ENCODE measurements at regions not wholly inside any gene's neighbourhood (a gene's known extent, or its start where the extent isn't known, plus 50 kb on each side); places are given as distances from the start of the nearest gene placed in this dataset.

DNA sequence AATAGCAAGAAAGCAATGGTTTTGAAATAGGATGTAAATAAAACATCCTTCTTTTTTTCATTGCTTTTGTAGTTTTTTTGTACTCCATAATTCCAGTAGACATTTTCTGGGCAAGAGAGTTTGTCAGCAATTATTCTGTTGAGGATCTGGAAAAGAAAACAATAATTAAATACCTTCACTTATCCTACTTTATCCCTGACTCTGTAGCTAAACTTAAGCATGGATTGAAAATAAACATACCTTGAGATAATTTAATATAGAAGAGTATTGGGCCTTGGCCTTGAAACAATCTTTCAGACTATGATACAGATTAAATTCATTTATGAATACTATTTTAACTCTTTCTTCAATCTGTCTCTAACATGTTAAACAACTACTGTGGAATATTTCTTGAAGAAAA is 321.2 kb downstream of the CHRM3 start (continued):
- TF ChIP-seq, protein P1, sequence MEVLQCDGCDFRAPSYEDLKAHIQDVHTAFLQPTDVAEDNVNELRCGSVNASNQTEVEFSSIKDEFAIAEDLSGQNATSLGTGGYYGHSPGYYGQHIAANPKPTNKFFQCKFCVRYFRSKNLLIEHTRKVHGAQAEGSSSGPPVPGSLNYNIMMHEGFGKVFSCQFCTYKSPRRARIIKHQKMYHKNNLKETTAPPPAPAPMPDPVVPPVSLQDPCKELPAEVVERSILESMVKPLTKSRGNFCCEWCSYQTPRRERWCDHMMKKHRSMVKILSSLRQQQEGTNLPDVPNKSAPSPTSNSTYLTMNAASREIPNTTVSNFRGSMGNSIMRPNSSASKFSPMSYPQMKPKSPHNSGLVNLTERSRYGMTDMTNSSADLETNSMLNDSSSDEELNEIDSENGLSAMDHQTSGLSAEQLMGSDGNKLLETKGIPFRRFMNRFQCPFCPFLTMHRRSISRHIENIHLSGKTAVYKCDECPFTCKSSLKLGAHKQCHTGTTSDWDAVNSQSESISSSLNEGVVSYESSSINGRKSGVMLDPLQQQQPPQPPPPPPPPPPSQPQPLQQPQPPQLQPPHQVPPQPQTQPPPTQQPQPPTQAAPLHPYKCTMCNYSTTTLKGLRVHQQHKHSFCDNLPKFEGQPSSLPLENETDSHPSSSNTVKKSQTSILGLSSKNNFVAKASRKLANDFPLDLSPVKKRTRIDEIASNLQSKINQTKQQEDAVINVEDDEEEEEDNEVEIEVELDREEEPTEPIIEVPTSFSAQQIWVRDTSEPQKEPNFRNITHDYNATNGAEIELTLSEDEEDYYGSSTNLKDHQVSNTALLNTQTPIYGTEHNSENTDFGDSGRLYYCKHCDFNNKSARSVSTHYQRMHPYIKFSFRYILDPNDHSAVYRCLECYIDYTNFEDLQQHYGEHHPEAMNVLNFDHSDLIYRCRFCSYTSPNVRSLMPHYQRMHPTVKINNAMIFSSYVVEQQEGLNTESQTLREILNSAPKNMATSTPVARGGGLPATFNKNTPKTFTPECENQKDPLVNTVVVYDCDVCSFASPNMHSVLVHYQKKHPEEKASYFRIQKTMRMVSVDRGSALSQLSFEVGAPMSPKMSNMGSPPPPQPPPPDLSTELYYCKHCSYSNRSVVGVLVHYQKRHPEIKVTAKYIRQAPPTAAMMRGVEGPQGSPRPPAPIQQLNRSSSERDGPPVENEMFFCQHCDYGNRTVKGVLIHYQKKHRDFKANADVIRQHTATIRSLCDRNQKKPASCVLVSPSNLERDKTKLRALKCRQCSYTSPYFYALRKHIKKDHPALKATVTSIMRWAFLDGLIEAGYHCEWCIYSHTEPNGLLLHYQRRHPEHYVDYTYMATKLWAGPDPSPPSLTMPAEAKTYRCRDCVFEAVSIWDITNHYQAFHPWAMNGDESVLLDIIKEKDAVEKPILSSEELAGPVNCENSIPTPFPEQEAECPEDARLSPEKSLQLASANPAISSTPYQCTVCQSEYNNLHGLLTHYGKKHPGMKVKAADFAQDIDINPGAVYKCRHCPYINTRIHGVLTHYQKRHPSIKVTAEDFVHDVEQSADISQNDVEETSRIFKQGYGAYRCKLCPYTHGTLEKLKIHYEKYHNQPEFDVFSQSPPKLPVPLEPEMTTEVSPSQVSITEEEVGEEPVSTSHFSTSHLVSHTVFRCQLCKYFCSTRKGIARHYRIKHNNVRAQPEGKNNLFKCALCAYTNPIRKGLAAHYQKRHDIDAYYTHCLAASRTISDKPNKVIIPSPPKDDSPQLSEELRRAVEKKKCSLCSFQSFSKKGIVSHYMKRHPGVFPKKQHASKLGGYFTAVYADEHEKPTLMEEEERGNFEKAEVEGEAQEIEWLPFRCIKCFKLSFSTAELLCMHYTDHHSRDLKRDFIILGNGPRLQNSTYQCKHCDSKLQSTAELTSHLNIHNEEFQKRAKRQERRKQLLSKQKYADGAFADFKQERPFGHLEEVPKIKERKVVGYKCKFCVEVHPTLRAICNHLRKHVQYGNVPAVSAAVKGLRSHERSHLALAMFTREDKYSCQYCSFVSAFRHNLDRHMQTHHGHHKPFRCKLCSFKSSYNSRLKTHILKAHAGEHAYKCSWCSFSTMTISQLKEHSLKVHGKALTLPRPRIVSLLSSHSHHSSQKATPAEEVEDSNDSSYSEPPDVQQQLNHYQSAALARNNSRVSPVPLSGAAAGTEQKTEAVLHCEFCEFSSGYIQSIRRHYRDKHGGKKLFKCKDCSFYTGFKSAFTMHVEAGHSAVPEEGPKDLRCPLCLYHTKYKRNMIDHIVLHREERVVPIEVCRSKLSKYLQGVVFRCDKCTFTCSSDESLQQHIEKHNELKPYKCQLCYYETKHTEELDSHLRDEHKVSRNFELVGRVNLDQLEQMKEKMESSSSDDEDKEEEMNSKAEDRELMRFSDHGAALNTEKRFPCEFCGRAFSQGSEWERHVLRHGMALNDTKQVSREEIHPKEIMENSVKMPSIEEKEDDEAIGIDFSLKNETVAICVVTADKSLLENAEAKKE (CRISPR knock-in tag; IDR thresholded peaks at IDR 0.05): no peak
- TF ChIP-seq CTCF (conservative IDR thresholded peaks at IDR 0.05; ENCODE audit: low read depth in 2 of 2): no peak
- TF ChIP-seq JUNB (IDR thresholded peaks at IDR 0.05; ENCODE audit: unreplicated experiment): no peak
- TF ChIP-seq ZNF331 (CRISPR knock-in tag; IDR thresholded peaks at IDR 0.05; ENCODE audit: low read depth): no peak
- no peak for TF ChIP-seq NANOG (IDR thresholded peaks at IDR 0.05; ENCODE audit: borderline replicate concordance)
- no peak for TF ChIP-seq EZH2phosphoT487 (IDR thresholded peaks at IDR 0.05; ENCODE audit: unreplicated experiment)
- TF ChIP-seq STAT1 (IDR thresholded peaks at IDR 0.05; ENCODE audit: unreplicated experiment): no peak
- no peak for TF ChIP-seq POLR2AphosphoS5 (IDR thresholded peaks at IDR 0.05; ENCODE audit: low read depth)
- no peak for TF ChIP-seq ZNF114 (CRISPR knock-in tag; IDR thresholded peaks at IDR 0.05)

GRCh38 chr1:239708622-239709021 is 322.3 kb downstream of the CHRM3 start:
- H3K9me3 Mint-ChIP-seq: no peaks in the 10 kb centered on the region
- H3K4me3 ChIP-seq: no peak overlapping the region
- no peak for ATAC-seq
- no peak for TF ChIP-seq JUNB (IDR thresholded peaks at IDR 0.05; ENCODE audit: unreplicated experiment)
- TF ChIP-seq, protein P2, sequence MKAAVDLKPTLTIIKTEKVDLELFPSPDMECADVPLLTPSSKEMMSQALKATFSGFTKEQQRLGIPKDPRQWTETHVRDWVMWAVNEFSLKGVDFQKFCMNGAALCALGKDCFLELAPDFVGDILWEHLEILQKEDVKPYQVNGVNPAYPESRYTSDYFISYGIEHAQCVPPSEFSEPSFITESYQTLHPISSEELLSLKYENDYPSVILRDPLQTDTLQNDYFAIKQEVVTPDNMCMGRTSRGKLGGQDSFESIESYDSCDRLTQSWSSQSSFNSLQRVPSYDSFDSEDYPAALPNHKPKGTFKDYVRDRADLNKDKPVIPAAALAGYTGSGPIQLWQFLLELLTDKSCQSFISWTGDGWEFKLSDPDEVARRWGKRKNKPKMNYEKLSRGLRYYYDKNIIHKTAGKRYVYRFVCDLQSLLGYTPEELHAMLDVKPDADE (IDR thresholded peaks at IDR 0.05): no peak
- TF ChIP-seq ZNF331 (CRISPR knock-in tag; IDR thresholded peaks at IDR 0.05; ENCODE audit: low read depth): no peak
- no peak for TF ChIP-seq CREB1 (CRISPR knock-in tag; IDR thresholded peaks at IDR 0.05; ENCODE audit: low read depth)
- no peak for TF ChIP-seq ZNF114 (CRISPR knock-in tag; IDR thresholded peaks at IDR 0.05)
- no peak for TF ChIP-seq EZH2phosphoT487 (IDR thresholded peaks at IDR 0.05; ENCODE audit: unreplicated experiment)

More at GRCh38 chr1:239708622-239709021, 322.3 kb downstream of the CHRM3 start:
- Mint-ChIP-seq H3K4me3 (no peak overlapping the region), H3K4me1 (peaks cover 34% of the 10 kb centered on the region), H3K36me3 (ENCODE audit: low read depth) (no peaks in the 10 kb centered on the region), H3K27me3 (ENCODE audit: insufficient read depth, low read depth, poor library complexity) (peaks cover 1% of the 10 kb centered on the region), H3K27ac (no peak overlapping the region)
- DNase-seq (ENCODE audit: low spot score): no peak
- Histone ChIP-seq H3F3A (replicated peaks; ENCODE audit: low read depth) (no peaks in the 10 kb centered on the region), H3K79me2 (replicated peaks; ENCODE audit: insufficient read depth) (no peaks in the 10 kb centered on the region), H3K27ac (ENCODE audit: low read depth) (no peak overlapping the region), H4K20me1 (replicated peaks; ENCODE audit: insufficient read depth) (no peaks in the 10 kb centered on the region), H3K4me2 (no peak overlapping the region), H2AFZ (no peak overlapping the region), H3K9me2 (ENCODE audit: insufficient read depth) (no peaks in the 10 kb centered on the region), H3K36me3 (ENCODE audit: insufficient read depth) (no peaks in the 10 kb centered on the region), H3K4me1 (ENCODE audit: insufficient read depth) (peaks cover 21% of the 10 kb centered on the region), H3K27me3 (ENCODE audit: insufficient read depth) (no peaks in the 10 kb centered on the region)

Measured in GM23338 (cell line).